ENCODE measurements at regions not wholly inside any gene's neighbourhood (a gene's known extent, or its start where the extent isn't known, plus 50 kb on each side); places are given as distances from the start of the nearest gene placed in this dataset.

DNA sequence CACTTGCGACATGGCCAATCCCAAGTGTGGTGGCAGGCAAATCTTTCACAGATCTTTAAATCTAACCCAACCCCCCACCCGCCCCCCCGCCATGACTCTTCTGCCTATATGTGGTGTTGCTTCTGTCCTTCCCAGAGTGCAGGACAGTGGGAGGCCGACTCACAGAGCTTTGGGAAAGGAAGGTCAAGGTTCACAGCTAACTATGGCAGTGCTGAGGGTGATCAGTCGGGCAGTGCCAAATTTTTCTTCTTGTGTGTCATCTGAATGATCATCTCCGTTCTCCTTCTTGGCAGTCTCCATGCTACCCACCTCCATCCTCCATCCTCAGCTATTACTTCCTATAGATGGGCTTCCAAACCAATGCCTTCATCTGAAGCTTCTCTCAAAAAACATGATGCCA, 129.0 kb upstream of the NFIB start:
- POLR2A ChIA-PET = no interaction called here
- H4K20me1 ChIP-seq (ENCODE audit: insufficient read depth) = no peaks in the 10 kb centered on the region
- no peak overlapping the region for H3K4me3 ChIP-seq (replicated peaks in 1 of 2; ENCODE audit: low read depth in 1 of 2, low read length in 2 of 2)
- H3K9me2 ChIP-seq (ENCODE audit: insufficient read depth) = no peaks in the 10 kb centered on the region
- no peak overlapping the region for H3K27ac ChIP-seq (ENCODE audit: low read depth, low read length)
- intact Hi-C loops (cut with micrococcal nuclease) = loop anchor here (1.0 to 2.0 kb wide), 2 partner anchors 220 to 326 kb away; no protein-coding TSS in a partner anchor
- CTCF ChIA-PET = interaction anchor here (0.7 to 2.3 kb wide), 8 partner anchors 9 to 692 kb away, joined by 3 to 22 read pairs (median 6); no protein-coding TSS in a partner anchor
- DNase-seq (ENCODE audit: low read depth, low spot score) (no peak), ATAC-seq (no peak)
- H2AFZ ChIP-seq (ENCODE audit: low read depth, low read length, poor library complexity, severe bottlenecking) = no peak overlapping the region
- TF ChIP-seq POLR2AphosphoS5 (IDR thresholded peaks at IDR 0.05; ENCODE audit: low read depth, low read length) (no peak), CEBPB (IDR thresholded peaks at IDR 0.05; ENCODE audit: low read depth) (no peak), JUND (IDR thresholded peaks at IDR 0.05) (no peak), SP1 (IDR thresholded peaks at IDR 0.05; ENCODE audit: low read depth) (no peak), ZFX (IDR thresholded peaks at IDR 0.05) (no peak), EZH2 (IDR thresholded peaks at IDR 0.05) (no peak)
- TF ChIP-seq, protein P1, sequence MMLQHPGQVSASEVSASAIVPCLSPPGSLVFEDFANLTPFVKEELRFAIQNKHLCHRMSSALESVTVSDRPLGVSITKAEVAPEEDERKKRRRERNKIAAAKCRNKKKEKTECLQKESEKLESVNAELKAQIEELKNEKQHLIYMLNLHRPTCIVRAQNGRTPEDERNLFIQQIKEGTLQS (IDR thresholded peaks at IDR 0.05) = no peak
- TF ChIP-seq, protein P2, sequence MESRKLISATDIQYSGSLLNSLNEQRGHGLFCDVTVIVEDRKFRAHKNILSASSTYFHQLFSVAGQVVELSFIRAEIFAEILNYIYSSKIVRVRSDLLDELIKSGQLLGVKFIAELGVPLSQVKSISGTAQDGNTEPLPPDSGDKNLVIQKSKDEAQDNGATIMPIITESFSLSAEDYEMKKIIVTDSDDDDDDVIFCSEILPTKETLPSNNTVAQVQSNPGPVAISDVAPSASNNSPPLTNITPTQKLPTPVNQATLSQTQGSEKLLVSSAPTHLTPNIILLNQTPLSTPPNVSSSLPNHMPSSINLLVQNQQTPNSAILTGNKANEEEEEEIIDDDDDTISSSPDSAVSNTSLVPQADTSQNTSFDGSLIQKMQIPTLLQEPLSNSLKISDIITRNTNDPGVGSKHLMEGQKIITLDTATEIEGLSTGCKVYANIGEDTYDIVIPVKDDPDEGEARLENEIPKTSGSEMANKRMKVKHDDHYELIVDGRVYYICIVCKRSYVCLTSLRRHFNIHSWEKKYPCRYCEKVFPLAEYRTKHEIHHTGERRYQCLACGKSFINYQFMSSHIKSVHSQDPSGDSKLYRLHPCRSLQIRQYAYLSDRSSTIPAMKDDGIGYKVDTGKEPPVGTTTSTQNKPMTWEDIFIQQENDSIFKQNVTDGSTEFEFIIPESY (IDR thresholded peaks at IDR 0.05; ENCODE audit: extremely low read depth, insufficient replicate concordance, low read length) = no peak
- TF ChIP-seq, protein P3, sequence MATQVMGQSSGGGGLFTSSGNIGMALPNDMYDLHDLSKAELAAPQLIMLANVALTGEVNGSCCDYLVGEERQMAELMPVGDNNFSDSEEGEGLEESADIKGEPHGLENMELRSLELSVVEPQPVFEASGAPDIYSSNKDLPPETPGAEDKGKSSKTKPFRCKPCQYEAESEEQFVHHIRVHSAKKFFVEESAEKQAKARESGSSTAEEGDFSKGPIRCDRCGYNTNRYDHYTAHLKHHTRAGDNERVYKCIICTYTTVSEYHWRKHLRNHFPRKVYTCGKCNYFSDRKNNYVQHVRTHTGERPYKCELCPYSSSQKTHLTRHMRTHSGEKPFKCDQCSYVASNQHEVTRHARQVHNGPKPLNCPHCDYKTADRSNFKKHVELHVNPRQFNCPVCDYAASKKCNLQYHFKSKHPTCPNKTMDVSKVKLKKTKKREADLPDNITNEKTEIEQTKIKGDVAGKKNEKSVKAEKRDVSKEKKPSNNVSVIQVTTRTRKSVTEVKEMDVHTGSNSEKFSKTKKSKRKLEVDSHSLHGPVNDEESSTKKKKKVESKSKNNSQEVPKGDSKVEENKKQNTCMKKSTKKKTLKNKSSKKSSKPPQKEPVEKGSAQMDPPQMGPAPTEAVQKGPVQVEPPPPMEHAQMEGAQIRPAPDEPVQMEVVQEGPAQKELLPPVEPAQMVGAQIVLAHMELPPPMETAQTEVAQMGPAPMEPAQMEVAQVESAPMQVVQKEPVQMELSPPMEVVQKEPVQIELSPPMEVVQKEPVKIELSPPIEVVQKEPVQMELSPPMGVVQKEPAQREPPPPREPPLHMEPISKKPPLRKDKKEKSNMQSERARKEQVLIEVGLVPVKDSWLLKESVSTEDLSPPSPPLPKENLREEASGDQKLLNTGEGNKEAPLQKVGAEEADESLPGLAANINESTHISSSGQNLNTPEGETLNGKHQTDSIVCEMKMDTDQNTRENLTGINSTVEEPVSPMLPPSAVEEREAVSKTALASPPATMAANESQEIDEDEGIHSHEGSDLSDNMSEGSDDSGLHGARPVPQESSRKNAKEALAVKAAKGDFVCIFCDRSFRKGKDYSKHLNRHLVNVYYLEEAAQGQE (IDR thresholded peaks at IDR 0.05; ENCODE audit: low read depth) = no peak
- H3K4me1 ChIP-seq (ENCODE audit: control insufficient read depth in 1 of 2, insufficient read depth in 2 of 2, low read length in 2 of 2) = no peaks in the 10 kb centered on the region
- no peaks in the 10 kb centered on the region for H3K27me3 ChIP-seq (ENCODE audit: insufficient read depth, low read length)
- BruUV-seq (replicated peaks) = no TSS peak
- H3K36me3 ChIP-seq (ENCODE audit: control insufficient read depth in 1 of 2, insufficient read depth in 2 of 2, low read length in 2 of 2) = no peaks in the 10 kb centered on the region
- H3K9ac ChIP-seq (ENCODE audit: low read length) = no peak overlapping the region
- no peak overlapping the region for H3K4me2 ChIP-seq (ENCODE audit: low read length)
- RAD21 ChIA-PET (ENCODE audit: low non-redundant PET in 1 of 2, low total read pairs in 2 of 2, uncharacterized antibody in 2 of 2, unreplicated experiment in 2 of 2) = interaction anchor here (0.9 kb wide), 2 partner anchors 218 to 325 kb away, joined by 3 to 4 read pairs; no protein-coding TSS in a partner anchor
- no peaks in the 10 kb centered on the region for H3K79me2 ChIP-seq (ENCODE audit: insufficient read depth, low read length)
- no peaks in the 10 kb centered on the region for H3K9me3 ChIP-seq (ENCODE audit: control insufficient read depth in 1 of 2, insufficient read depth in 1 of 2, low read depth in 1 of 2, low read length in 2 of 2)

Measured in HCT116 (cell line).